ENCODE measurements at regions not wholly inside any gene's neighbourhood (a gene's known extent, or its start where the extent isn't known, plus 50 kb on each side); places are given as distances from the start of the nearest gene placed in this dataset.

DNA sequence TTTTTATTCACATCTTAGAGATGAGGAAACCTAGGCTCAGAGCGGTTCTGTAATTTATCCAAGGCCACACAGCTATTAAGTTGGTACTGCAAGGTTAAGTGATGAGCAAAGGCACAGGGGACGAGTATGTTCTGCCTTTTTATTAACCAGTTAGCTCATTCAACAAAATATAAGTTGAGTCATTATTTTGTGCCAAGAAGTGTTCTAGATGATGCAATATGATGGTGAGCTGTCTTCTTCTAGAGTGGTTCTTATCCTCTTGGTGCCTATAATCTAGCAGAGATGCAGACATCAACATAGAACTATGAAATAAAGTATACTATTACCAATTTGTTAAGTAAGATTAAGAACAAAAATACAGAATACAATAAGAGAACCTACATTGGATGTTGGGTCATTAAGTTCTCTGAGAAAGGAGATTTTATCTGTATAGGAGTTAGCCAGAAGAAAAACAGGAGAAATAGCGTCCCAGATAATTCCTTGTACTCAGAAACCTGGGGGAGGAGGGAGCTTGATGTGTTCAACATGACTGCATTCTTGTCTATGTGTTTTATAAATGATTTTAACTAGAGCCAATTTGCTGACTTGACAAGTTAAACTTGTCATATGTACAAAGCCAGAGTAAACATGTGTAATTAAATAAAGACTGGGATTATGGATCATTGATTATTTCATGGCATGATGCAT is 122.3 kb downstream of the TBXT start:
- no peak for DNase-seq (ENCODE audit: low read depth in 1 of 2, low spot score in 1 of 2)
- no peak for TF ChIP-seq JUND (IDR thresholded peaks at IDR 0.05; ENCODE audit: low read depth)
- in situ Hi-C loops (cut with HindIII; ENCODE audit: low pct_unique_long_range_greater_than_20kb, low sequenced_read_pairs), result no loop called here

DNA sequence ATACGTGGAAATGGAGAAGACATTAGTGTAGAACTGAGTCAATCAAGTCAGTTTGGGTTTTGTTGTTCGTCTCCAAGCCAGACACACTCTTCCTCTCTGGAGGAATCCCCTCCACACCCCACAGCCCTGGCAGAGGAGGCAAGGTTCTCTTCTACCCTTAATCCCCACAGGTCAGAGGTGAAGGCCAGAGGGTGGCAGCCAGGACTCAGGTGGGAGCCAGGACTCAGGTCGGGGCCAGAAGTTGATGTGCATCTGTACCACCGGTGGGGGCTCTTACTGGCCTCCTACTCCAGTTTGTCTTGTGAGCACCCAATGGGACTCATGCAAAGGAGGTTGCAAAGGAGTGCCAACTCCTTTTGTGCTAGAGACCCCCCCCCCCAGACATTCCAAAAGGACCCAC is 126.4 kb downstream of the TBXT start:
- TF ChIP-seq JUND (IDR thresholded peaks at IDR 0.05; ENCODE audit: low read depth), result no peak
- no peak for DNase-seq (ENCODE audit: low read depth in 1 of 2, low spot score in 1 of 2)
- in situ Hi-C loops (cut with HindIII; ENCODE audit: low pct_unique_long_range_greater_than_20kb, low sequenced_read_pairs), result no loop called here

- in situ Hi-C loops (cut with HindIII; ENCODE audit: low pct_unique_long_range_greater_than_20kb, low sequenced_read_pairs), result no loop called here
- no peak for TF ChIP-seq JUND (IDR thresholded peaks at IDR 0.05; ENCODE audit: low read depth)
- no peak for DNase-seq (ENCODE audit: low read depth in 1 of 2, low spot score in 1 of 2)
Measured at GRCh38 chr6:166040292-166040691, 127.4 kb downstream of the TBXT start.

GRCh38 chr6:166036316-166037095 is 131.1 kb downstream of the TBXT start:
- TF ChIP-seq JUND (IDR thresholded peaks at IDR 0.05; ENCODE audit: low read depth), result no peak
- DNase-seq (ENCODE audit: low read depth in 1 of 2, low spot score in 1 of 2), result no peak
- in situ Hi-C loops (cut with HindIII; ENCODE audit: low pct_unique_long_range_greater_than_20kb, low sequenced_read_pairs), result no loop called here

DNA sequence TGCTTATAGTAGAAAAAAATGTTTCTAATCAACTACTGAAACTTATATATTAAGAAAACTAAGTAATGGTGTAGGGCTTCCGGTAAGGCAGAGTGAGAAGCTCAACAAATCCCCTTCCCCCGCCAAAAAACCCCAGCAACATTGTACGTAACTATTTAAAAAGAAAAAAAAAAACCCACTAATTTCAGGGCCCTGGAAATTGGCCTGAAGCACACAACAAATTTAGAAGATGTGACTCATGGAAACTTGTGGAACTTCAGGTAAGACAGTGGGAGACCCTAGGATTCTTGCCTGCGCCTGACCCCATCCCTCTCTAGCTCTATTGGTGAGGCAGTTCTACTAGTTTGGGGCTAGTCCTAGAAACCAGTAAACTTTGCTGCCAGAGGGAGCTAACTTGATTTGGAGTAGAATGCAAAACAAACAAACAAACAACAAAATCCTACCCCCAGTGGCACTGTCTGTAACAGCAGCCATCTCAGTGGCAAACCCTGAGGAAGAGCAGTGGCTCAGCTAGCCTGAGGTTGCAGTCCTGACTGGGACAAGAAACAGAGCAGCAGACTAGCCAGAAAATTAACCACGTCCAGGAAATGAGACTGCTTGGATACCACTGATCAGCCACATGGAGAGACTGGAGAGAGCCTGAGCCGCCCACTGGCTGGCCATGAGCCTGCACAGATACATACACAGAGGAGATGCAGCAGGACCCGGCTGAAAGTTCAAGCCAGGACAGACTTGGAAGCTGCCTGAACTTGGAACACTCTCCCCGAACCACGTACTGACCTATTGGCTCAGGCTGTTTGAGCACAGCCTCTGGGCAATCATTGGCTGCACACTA is 135.1 kb downstream of the TBXT start:
- no peak for TF ChIP-seq JUND (IDR thresholded peaks at IDR 0.05; ENCODE audit: low read depth)
- DNase-seq (ENCODE audit: low read depth in 1 of 2, low spot score in 1 of 2), result peak in 1 of 2 experiments; percentile 58
- in situ Hi-C loops (cut with HindIII; ENCODE audit: low pct_unique_long_range_greater_than_20kb, low sequenced_read_pairs), result no loop called here

DNA sequence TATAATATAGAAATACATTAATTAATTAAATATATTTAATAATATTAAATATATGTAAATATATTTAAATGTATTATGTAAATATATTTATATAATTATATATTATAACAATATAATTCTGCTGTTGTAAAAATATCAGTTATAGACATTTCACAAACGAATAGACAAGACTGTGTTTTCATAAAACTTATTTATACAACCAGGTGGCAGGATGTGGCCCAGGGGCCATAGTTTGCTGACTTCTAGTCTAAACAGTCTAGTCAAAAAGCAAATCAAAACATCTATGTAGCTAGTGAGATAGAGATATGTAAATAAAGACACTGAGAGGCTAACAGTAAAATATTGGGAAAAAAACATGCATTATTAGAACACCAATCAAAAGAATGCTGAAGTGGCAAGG is 136.4 kb downstream of the TBXT start:
- TF ChIP-seq JUND (IDR thresholded peaks at IDR 0.05; ENCODE audit: low read depth), result no peak
- in situ Hi-C loops (cut with HindIII; ENCODE audit: low pct_unique_long_range_greater_than_20kb, low sequenced_read_pairs), result no loop called here
- DNase-seq (ENCODE audit: low read depth in 1 of 2, low spot score in 1 of 2), result no peak

DNA sequence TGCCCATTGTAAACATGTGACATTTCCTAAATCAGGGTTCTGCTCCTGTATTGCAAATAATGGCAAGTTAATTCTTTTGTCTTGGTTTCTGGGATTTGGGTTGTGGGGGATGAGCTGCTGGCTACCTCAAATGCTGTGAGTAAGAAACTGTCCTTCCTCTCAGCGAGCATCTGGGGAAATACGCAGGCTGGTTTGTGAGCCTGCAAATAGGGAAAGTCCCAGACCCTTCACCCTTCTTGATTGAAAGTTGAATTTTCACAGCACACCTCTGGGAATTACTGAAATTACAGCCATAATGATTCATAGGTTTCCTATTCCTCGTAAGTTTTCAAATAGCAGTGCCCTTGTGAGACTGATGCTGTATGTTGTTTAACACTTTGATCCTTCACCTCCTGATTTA is 138.1 kb downstream of the TBXT start:
- in situ Hi-C loops (cut with HindIII; ENCODE audit: low pct_unique_long_range_greater_than_20kb, low sequenced_read_pairs), result no loop called here
- no peak for DNase-seq (ENCODE audit: low read depth in 1 of 2, low spot score in 1 of 2)
- no peak for TF ChIP-seq JUND (IDR thresholded peaks at IDR 0.05; ENCODE audit: low read depth)

DNA sequence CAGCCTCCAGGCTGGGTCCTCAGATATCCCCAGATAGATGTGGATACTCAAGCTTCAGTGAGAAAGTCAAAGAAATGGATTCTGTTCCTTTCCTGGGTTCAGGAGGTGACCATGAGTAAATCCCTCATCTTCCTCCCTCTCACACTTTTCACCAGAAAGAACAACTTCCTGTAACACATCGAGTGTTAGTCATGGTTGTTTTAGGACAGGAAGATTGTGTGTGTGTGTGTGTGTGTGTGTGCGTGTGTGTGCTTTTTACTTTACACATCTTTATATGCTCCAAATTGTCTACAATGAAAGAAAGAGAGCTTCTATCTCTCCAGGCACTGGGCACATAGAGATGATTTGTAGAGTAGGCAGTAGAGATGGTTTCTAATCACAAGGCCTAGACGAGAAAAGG is 139.9 kb downstream of the TBXT start:
- no peak for TF ChIP-seq JUND (IDR thresholded peaks at IDR 0.05; ENCODE audit: low read depth)
- in situ Hi-C loops (cut with HindIII; ENCODE audit: low pct_unique_long_range_greater_than_20kb, low sequenced_read_pairs), result no loop called here
- DNase-seq (ENCODE audit: low read depth in 1 of 2, low spot score in 1 of 2), result no peak

GRCh38 chr6:166026586-166027126 is 141.0 kb downstream of the TBXT start:
- no peak for DNase-seq (ENCODE audit: low read depth in 1 of 2, low spot score in 1 of 2)
- in situ Hi-C loops (cut with HindIII; ENCODE audit: low pct_unique_long_range_greater_than_20kb, low sequenced_read_pairs), result no loop called here
- TF ChIP-seq JUND (IDR thresholded peaks at IDR 0.05; ENCODE audit: low read depth), result no peak

- peak in 1 of 2 experiments; percentile 35 for DNase-seq (ENCODE audit: low read depth in 1 of 2, low spot score in 1 of 2)
- TF ChIP-seq JUND (IDR thresholded peaks at IDR 0.05; ENCODE audit: low read depth), result no peak
- in situ Hi-C loops (cut with HindIII; ENCODE audit: low pct_unique_long_range_greater_than_20kb, low sequenced_read_pairs), result no loop called here
Measured at GRCh38 chr6:166025149-166025898, 142.3 kb downstream of the TBXT start.

DNA sequence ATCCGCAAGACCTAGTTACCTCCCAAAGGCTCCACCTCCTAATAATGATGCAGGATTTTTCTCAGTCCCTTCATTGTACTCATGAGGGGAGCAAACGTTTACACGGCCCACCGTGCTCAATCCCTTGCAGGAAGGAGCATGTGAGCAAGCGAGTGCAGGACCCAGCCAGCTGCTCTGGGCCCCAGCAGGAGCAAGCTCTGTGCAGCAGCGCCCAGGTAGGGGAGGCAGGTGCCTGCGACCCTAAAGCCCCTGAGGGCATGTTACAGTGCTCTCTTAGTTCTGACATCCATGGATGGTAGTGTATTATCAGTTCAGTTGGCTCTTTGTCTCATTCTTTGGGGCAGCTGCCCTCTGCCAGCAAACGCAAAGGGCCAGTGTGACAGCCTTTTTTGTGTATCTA is 143.4 kb downstream of the TBXT start:
- no peak for DNase-seq (ENCODE audit: low read depth in 1 of 2, low spot score in 1 of 2)
- in situ Hi-C loops (cut with HindIII; ENCODE audit: low pct_unique_long_range_greater_than_20kb, low sequenced_read_pairs), result no loop called here
- no peak for TF ChIP-seq JUND (IDR thresholded peaks at IDR 0.05; ENCODE audit: low read depth)

Data from T47D (cell line).